H1 (cell line): ENCODE measurements at regions not wholly inside any gene's neighbourhood (a gene's known extent, or its start where the extent isn't known, plus 50 kb on each side); places are given as distances from the start of the nearest gene placed in this dataset.

Experiments
- CTCF ChIP-seq, 3 experiments: IDR thresholded peaks; 1 replicate in 2 of 3; 2 replicates in 1 of 3; pipeline versions ENCODE4 v1.5.1 to v1.6.1; 2011; ENCODE audit warnings: low read length in 3 of 3, mild to moderate bottlenecking in 3 of 3, inconsistent platforms in 2 of 3, low read depth in 1 of 3, moderate library complexity in 1 of 3; ENCODE audit not compliant: insufficient read depth in 1 of 3; ENCODE audit errors: control extremely low read depth in 1 of 3
- EZH2 ChIP-seq: fragments of 200-600 bp; sonication (generic); IDR thresholded peaks from 2 replicates; pipeline ENCODE4 v1.7.1; 2012; ENCODE audit warnings: low read depth, mild to moderate bottlenecking, moderate library complexity, low read length, inconsistent platforms; ENCODE audit not compliant: severe bottlenecking
- POLR2A ChIP-seq, 2 experiments: IDR thresholded peaks; 1 replicate in 1 of 2; 2 replicates in 1 of 2; pipeline ENCODE4 v1.6.1; 2011; ENCODE audit warnings: low read depth in 2 of 2, low read length in 2 of 2, mild to moderate bottlenecking in 2 of 2; ENCODE audit errors: control extremely low read depth in 1 of 2
- POLR2AphosphoS5 ChIP-seq: IDR thresholded peaks from 2 replicates; pipeline ENCODE4 v1.6.1; 2011; ENCODE audit warnings: low read depth, low read length
- ZNF274 ChIP-seq: IDR thresholded peaks from 2 replicates; pipeline ENCODE4 v1.7.0; 2012; ENCODE audit warnings: low read length, borderline replicate concordance; ENCODE audit errors: extremely low read depth

- no peak for TF ChIP-seq EZH2
- TF ChIP-seq CTCF (IDR thresholded peaks at IDR 0.05; ENCODE audit: control extremely low read depth in 1 of 3, insufficient read depth in 1 of 3, low read depth in 1 of 3, low read length in 3 of 3): no peak
- no peak for TF ChIP-seq POLR2AphosphoS5
- no peak for TF ChIP-seq POLR2A (IDR thresholded peaks at IDR 0.05; ENCODE audit: control extremely low read depth in 1 of 2, low read depth in 2 of 2, low read length in 2 of 2)
- no peak for TF ChIP-seq ZNF274
These were observed 303.7 kb upstream of the SEL1L start for GRCh38 chr14:81837304-81837703.
